HG03432 (cell line): ENCODE measurements at regions not wholly inside any gene's neighbourhood (a gene's known extent, or its start where the extent isn't known, plus 50 kb on each side); places are given as distances from the start of the nearest gene placed in this dataset.
"Not testable (repeated sequence)": the region's sequence is repeated elsewhere in the genome, so short reads cannot be mapped to it uniquely, and the experiment has no call there.

Source experiments
- ATAC-seq: cut with Tn5 transposase; IDR thresholded peaks from one replicate; pipeline ENCODE4 v1.9.1; 2021; ENCODE audit warnings: mild to moderate bottlenecking, moderate library complexity; ENCODE audit not compliant: unreplicated experiment

DNA sequence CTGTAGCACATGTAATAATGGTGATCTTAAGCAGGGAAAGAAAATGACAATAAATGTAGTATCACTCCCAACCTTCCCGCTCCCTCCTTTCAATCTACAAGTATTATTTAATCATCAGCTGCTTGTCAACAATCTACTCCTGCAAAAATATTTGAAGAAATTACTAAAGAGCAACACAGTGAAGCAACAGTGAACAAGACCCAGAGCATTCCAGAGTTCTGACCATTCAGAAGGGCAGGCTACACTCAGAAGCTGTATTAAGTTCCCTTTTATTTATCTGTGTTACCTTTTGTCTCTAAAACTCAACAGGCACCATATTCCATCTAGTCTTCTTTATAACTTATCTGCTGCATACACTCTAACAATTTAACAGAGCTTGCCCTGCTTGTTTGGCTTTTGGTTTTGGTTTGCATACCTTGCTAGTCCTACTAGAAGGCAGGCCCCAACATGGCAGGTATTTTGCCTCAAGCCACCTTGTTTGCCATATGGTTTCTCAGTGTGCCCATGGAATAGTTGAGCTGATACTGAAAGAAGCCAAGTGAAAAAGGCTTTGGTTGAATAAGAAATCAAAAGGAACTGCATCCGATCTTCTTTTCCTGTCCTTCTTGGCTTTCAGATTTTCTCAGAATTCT, 253.9 kb downstream of the CEMIP2 start:
- no peak for ATAC-seq

GRCh38 chr9:71509054-71509453, 259.3 kb downstream of the CEMIP2 start:
- no peak for ATAC-seq

DNA sequence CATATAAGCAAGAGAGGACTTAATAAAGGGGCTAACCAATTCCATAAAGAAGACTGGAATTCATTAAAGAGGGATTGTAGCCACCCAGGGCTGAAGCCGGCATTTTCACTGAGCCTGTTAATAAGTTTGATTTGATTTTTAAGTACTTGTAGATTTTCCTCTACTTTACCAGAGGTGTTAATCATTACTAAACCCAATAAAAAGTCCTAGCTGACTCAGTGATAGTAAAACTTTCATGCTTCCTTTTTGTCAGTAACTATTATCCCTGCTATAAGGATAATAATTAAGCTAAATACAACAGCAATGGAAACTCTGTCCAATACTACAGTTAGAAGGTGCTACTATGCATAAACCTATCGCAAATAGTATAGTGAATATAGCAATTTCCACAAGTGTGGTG, 260.2 kb downstream of the CEMIP2 start:
- ATAC-seq, result not testable (repeated sequence)

GRCh38 chr9:71506821-71507220, 261.5 kb downstream of the CEMIP2 start:
- ATAC-seq, result no peak

DNA sequence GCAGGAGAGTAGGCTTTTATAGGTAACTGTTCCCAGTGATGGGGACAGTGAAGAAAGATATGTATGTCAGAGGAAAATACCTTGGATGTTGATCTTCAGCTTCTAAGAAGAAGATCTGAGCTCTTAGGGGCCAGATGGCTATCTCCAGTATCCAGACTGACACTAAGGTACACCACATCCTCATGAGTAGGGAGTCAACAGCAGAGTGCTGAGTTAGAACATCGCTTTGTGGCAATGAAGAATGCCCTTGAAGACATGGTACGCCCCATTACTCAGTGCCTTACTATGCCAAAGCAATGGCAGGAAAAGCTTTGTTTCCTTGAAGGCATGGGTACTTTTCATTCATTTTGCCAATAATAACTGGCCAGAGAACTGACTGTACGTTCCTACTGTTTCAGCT, 263.7 kb downstream of the CEMIP2 start:
- no peak for ATAC-seq

GRCh38 chr9:71498691-71499090, 269.6 kb downstream of the CEMIP2 start:
- ATAC-seq, result no peak

GRCh38 chr9:71490810-71491209, 277.5 kb downstream of the CEMIP2 start:
- ATAC-seq, result no peak

DNA sequence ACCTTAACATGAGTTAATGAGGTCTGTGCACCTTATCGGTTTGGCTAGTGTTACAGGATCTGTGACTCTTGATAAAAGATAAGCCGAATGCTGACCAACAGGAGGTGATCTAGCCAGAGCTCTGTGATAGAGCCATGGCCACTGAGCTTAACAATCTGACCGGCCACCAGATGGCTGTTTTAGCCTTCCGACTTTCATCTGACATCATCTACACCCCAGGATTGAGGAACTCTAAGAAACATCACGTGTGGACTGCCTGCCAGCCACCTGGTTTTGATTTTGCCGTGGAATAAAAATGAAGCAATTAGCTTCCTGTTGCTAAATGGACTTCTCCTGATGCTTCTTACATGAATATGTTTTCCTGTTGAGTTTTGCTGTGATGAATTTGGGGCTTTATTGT, 281.3 kb downstream of the CEMIP2 start:
- no peak for ATAC-seq

DNA sequence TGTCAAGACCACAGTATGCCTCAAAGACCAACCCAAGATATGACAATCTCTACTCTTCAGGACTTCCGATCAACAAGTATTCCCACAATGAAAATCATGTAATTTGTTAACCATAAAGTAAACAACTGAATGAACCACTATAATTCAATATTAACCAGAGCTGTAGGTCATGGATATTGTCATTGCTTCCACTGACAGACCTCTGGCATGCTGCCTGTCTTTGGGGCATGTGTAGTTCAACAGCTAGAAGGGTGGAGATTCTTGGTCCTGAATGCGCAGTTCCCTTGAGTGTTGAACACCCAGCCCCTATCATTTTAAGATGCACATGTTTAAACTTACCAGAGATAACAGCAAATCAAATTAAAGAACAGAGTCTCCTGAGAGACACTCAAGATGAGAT, 283.0 kb downstream of the CEMIP2 start:
- ATAC-seq, result no peak

DNA sequence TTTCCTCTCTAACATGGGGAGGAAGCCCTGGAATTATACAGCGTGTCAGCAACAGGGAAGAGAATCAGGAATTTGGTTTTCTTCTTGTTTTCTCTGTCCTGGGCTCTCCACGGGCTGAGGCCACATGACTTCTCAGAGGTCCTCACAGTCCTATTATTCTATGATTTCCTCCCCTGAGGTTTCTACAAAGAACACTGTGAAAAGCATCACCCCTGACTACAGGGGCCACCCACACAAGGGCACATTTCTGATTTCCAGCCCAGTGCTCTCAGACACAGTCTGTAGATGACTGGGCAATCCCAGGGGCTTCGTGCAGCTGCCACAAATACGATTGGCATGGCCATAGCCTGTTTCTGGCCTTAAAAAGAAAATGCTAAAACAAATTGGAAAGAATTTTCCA, 284.9 kb downstream of the CEMIP2 start:
- peak; percentile 60 for ATAC-seq

- no peak for ATAC-seq
Measured at GRCh38 chr9:71479621-71480020, 288.7 kb downstream of the CEMIP2 start.

DNA sequence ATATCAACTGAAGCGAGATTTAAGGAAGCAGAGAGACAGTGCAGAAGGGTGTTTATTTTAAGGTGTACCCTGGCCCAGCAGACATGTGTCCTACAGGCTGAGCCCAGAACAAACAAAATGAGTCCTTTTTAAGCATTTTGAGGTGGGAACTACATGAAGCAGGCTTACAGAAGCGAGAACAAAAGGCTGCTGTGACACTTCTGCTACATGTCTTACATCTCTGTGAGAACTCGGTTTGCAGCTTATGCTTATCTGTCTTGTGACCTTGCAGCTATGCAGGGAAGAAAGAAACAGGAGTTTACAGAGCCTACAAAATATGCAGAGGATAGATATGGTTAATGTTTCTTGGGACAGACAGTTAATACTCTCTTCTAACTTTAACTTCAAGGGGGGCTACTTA, 295.9 kb downstream of the CEMIP2 start:
- no peak for ATAC-seq

DNA sequence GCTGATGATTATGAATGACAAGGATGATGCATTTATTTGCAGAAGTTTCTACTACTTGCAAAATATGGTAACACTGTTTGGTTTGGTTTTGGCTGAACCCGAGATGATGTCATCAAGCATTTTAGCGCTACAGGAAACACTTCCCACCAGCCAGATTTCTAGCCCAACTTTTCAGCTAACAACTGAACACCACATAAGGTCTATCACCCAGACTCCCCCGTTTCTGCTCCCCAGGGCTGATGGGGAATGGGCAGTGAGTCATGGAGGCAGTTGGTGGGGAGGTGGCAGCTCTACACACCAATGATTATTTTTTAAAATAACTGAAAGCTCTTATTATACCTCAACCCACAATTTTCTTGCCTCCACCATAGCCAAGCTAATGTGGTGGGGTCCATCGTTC, 302.9 kb downstream of the CEMIP2 start:
- ATAC-seq, result no peak

- ATAC-seq, result no peak
Measured at GRCh38 chr9:71459082-71459481, 309.2 kb downstream of the CEMIP2 start.

- peak; percentile 93 for ATAC-seq
Measured at GRCh38 chr9:71446473-71447411, 321.6 kb downstream of the CEMIP2 start.

DNA sequence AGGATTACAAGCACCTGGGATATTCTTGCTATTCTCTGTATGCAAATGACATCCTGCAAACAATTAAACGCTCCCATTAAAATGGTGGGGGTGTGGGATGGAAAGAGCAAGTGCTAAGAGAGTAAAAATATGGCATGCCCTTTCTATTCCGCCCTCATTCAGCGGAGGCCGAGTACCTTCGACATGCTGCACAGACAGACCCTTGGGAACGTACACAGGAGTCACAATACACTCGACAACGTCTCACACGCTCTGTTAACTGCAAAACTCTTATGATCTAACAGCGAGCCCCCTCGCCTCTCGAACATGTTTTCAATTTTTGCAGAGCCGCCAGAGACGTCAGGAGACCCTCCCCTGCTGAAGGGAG, 322.2 kb downstream of the CEMIP2 start:
- ATAC-seq, result no peak

DNA sequence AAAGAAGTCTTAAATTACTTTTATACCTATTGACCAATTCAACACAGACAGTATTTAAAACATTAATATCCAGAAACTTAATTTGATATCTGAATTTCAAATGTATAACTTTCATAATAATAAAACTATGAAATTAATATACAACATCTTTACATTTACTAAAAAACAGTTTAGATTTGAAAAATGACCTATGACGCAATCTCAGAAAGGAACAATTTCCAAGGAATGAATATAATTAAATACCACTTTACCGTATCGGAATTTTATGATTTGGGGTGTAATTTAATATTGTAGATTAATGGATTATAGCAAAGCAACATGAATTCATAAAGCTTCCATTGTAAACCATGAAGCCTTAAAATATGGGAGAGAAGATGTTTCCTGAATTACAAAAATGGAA, 321.5 kb upstream of the TRPM3 start:
- no peak for ATAC-seq

GRCh38 chr9:71441266-71441665, 319.8 kb upstream of the TRPM3 start:
- no peak for ATAC-seq

DNA sequence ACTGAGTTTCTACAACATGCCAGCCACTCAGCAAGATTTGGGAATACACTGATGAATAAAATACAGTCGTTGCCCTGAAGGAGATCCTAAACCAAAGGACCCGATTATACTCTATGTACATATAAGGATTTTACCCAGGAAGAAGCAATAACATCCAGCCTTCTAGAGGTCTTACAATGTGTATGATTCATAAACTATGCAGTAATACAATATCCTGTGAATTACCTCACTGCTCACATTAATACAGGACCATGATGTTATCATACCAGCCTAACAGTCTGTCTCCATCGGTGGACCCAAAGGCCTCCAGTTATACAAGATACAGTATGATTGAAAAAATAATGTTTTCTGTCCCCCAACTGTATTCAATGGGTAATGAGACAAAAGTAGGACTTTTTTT, 310.5 kb upstream of the TRPM3 start:
- ATAC-seq, result no peak

DNA sequence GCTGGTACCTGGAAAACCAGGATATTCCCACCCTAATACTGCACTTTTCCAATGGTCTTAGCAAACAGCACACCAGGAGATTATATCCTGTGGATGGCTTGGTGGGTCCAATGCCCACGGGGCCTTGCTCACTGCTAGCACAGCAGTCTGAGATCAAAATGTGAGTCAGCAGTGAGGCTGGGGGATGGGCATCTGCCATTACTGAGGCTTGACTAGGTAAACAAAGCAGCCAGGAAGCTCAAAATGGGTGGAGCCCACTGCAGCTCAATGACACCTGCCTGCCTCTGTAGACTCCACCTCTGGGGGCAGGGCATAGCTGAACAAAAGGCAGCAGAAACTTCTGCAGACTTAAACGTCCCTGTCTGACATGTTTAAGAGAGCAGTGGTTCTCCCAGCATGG, 285.9 kb upstream of the TRPM3 start:
- ATAC-seq, result not testable (repeated sequence)

GRCh38 chr9:71403106-71403505, 281.7 kb upstream of the TRPM3 start:
- no peak for ATAC-seq

DNA sequence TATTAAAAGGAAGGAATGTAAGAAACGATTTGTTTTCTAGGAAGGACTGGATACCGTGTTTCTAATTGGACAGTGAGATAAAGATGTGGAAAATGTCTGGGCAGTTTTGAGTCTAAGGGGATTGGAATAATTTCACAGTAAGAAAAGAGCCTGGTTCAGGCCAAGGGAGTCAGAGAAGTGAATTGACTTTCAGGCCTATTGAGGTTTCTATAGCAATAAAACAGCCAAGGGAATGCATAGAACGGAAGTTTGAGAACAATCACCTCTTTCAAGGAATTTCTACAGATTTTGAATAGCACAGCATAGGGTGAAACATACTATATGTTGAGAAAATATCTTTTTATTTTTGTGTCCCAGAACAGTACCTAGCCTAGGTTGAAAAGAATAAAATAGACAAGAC, 271.6 kb upstream of the TRPM3 start:
- ATAC-seq, result no peak
